ENCODE measurements at regions not wholly inside any gene's neighbourhood (a gene's known extent, or its start where the extent isn't known, plus 50 kb on each side); places are given as distances from the start of the nearest gene placed in this dataset.

DNA sequence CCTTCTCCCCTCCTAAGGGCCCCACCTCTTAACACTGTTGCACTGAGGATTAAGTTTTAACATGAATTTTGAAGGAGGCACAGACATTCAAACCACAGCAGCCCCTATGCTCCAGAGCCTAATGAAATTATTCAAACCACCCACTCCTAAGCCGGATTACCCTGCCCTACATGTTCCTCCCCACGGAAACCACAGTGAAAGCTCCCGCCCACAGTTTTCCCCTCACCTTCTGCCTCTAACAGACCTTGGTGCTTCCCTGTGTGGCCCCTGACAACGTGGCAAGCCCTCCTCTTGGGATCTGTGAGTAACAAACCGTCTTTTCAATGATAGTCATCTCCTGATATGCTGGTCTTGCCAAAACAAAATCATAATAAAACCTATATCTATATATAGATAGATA is 74.8 kb downstream of the RIN2 start (continued):
- TF ChIP-seq, protein P1, sequence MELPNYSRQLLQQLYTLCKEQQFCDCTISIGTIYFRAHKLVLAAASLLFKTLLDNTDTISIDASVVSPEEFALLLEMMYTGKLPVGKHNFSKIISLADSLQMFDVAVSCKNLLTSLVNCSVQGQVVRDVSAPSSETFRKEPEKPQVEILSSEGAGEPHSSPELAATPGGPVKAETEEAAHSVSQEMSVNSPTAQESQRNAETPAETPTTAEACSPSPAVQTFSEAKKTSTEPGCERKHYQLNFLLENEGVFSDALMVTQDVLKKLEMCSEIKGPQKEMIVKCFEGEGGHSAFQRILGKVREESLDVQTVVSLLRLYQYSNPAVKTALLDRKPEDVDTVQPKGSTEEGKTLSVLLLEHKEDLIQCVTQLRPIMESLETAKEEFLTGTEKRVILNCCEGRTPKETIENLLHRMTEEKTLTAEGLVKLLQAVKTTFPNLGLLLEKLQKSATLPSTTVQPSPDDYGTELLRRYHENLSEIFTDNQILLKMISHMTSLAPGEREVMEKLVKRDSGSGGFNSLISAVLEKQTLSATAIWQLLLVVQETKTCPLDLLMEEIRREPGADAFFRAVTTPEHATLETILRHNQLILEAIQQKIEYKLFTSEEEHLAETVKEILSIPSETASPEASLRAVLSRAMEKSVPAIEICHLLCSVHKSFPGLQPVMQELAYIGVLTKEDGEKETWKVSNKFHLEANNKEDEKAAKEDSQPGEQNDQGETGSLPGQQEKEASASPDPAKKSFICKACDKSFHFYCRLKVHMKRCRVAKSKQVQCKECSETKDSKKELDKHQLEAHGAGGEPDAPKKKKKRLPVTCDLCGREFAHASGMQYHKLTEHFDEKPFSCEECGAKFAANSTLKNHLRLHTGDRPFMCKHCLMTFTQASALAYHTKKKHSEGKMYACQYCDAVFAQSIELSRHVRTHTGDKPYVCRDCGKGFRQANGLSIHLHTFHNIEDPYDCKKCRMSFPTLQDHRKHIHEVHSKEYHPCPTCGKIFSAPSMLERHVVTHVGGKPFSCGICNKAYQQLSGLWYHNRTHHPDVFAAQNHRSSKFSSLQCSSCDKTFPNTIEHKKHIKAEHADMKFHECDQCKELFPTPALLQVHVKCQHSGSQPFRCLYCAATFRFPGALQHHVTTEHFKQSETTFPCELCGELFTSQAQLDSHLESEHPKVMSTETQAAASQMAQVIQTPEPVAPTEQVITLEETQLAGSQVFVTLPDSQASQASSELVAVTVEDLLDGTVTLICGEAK (IDR thresholded peaks at IDR 0.05), result no peak
- TF ChIP-seq, protein P1 (CRISPR knock-in tag; IDR thresholded peaks at IDR 0.05), result no peak
- TF ChIP-seq HES4 (CRISPR knock-in tag; IDR thresholded peaks at IDR 0.05; ENCODE audit: borderline replicate concordance) (no peak), ZNF33B (CRISPR knock-in tag; IDR thresholded peaks at IDR 0.05) (no peak), KMT2B (CRISPR knock-in tag; IDR thresholded peaks at IDR 0.05) (no peak), ZFP82 (CRISPR knock-in tag; IDR thresholded peaks at IDR 0.05; ENCODE audit: borderline replicate concordance) (no peak), FOSL2 (CRISPR knock-in tag; IDR thresholded peaks at IDR 0.05) (no peak), KLF9 (CRISPR knock-in tag; IDR thresholded peaks at IDR 0.05; ENCODE audit: low read depth) (no peak), SUZ12 (IDR thresholded peaks at IDR 0.05; ENCODE audit: low read depth, low read length) (no peak)
- TF ChIP-seq, protein P2, sequence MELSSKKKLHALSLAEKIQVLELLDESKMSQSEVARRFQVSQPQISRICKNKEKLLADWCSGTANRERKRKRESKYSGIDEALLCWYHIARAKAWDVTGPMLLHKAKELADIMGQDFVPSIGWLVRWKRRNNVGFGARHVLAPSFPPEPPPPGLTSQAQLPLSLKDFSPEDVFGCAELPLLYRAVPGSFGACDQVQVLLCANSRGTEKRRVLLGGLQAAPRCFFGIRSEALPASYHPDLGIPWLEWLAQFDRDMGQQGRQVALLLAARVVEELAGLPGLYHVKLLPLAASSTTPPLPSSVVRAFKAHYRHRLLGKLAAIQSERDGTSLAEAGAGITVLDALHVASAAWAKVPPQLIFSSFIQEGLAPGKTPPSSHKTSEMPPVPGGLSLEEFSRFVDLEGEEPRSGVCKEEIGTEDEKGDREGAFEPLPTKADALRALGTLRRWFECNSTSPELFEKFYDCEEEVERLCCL (CRISPR knock-in tag; IDR thresholded peaks at IDR 0.05; ENCODE audit: borderline replicate concordance), result no peak

Data from HepG2 (cell line).